Ovary (tissue), 7 donors: ENCODE measurements at regions not wholly inside any gene's neighbourhood (a gene's known extent, or its start where the extent isn't known, plus 50 kb on each side); places are given as distances from the start of the nearest gene placed in this dataset.

Source experiments
- DNase-seq, 5 donors: peaks; one replicate each; pipeline ENCODE4 v3.0.0-alpha.2; 2019 to 2020
- H3K27ac ChIP-seq, 2 donors: fragments of 200-600 bp; one replicate each; pipeline versions ENCODE4 v1.5.1 to v1.8.0; 2019 to 2022
- H3K27me3 ChIP-seq: fragments of 200-600 bp; one replicate; pipeline ENCODE4 v1.8.0; 2022
- H3K36me3 ChIP-seq: fragments of 200-600 bp; sonication (generic); one replicate; pipeline ENCODE4 v1.5.1; 2019
- H3K4me1 ChIP-seq: one replicate; pipeline ENCODE4 v1.8.1; 2013; ENCODE audit warnings: mild to moderate bottlenecking, moderate library complexity; ENCODE audit not compliant: insufficient read depth
- H3K4me3 ChIP-seq: fragments of 200-600 bp; sonication (generic); one replicate; pipeline ENCODE4 v1.5.1; 2017
- H3K9me3 ChIP-seq, 2 donors: fragments of 200-600 bp in 1 of 2; sonication (generic) in 1 of 2; one replicate each; pipeline versions ENCODE4 v1.5.1 to v1.8.1; 2013 to 2019; ENCODE audit warnings: mild to moderate bottlenecking in 1 of 2, moderate library complexity in 1 of 2
- CTCF ChIP-seq, 3 donors: fragments of 450-650 bp in 2 of 3; fragments of 200-600 bp in 1 of 3; IDR thresholded peaks; one replicate each; pipeline versions ENCODE4 v1.5.1 to v1.8.0; 2016 to 2022; ENCODE audit warnings: antibody characterized with exemption in 3 of 3, mild to moderate bottlenecking in 1 of 3
- EP300 ChIP-seq: sonication (generic); formaldehyde crosslinking; IDR thresholded peaks from one replicate; pipeline ENCODE4 v1.6.1; 2017; ENCODE audit warnings: antibody characterized with exemption
- POLR2A ChIP-seq: fragments of 450-650 bp; IDR thresholded peaks from one replicate; pipeline ENCODE4 v1.6.1; 2017; ENCODE audit warnings: antibody characterized with exemption, mild to moderate bottlenecking, moderate library complexity
- WGBS, 3 donors: extraction: QIAGEN DNeasy Blood & Tissue Kit in 1 of 3; methylation state at CpG; one replicate each; pipeline versions ENCODE4 v1.1.5 to v1.1.7; 2013 to 2017; 5-methylcytosine and 5-hydroxymethylcytosine counted together
- intact Hi-C, 4 donors: fragments of 100-400 bp; cut with DNase I; formaldehyde crosslinking; loops; one replicate each; pipeline versions ENCODE4 v1.11.0 to v1.15.1; 2022 to 2023
- donor health status: DM: no; HTN: no; CAD: no; lungs with moderate emphysema.
- donor health status: DM: no; HTN: no; CAD: no.
- donor health status: Bipolar disorder and iron deficiency.
- donor health status: DM: no; HTN: no; CAD: no.
- donor health status: DM: yes; HTN: yes; CAD: no.

DNA sequence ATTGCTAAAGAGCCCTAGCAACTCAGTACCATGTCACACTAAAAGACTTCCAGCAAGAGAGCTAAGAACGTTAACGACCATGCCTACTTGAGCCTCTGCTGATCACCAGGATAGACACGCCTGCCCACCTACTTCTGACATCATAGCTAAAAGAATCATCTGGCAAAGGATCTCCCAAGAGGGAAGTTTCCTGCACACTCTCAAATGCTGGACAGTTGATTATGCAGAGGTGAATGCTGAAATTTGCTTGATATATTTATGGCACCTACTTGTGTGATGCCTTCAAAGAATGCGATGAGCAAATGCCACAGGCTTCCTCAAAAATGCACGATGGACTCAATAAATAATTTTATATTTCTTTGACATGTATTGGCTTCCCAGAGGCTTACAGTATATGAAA is 113.6 kb downstream of the GALC start:
- 78 to 83% (median 83%) methylated on average over 5 of the region's 5 CpGs for WGBS, 3 donors
- H3K36me3 ChIP-seq, result no peaks in the 10 kb centered on the region
- no peaks in the 10 kb centered on the region for H3K9me3 ChIP-seq
- intact Hi-C loops, result no loop called here
- no peak for DNase-seq
- no peak overlapping the region for H3K27ac ChIP-seq
- H3K4me1 ChIP-seq, result no peaks in the 10 kb centered on the region
- H3K27me3 ChIP-seq, result no peaks in the 10 kb centered on the region
- no peak overlapping the region for H3K4me3 ChIP-seq
- TF ChIP-seq POLR2A (no peak), CTCF (IDR thresholded peaks at IDR 0.05) (no peak), EP300 (no peak)

DNA sequence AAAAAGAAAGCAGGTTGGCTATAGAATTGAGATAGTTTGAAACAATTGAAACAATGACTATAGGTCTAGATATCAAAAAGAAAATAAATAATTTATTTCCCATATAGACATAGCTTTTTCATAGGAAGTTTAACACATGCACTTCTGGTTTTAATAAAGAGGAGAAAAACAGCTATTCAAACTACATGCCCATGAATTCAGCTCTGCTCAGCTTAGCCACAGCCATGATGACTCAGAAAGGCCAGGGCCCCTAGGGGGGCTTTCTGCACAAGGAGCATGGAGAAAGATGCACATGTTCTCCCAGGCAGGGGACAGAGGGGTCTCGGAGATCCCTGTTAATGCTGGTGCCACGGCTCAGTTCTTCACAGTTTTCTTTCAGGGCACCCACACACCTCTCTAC is 114.0 kb downstream of the GALC start:
- H3K27me3 ChIP-seq, result no peaks in the 10 kb centered on the region
- intact Hi-C loops, result no loop called here
- no peaks in the 10 kb centered on the region for H3K4me1 ChIP-seq
- H3K9me3 ChIP-seq, result no peaks in the 10 kb centered on the region
- H3K4me3 ChIP-seq, result no peak overlapping the region
- TF ChIP-seq POLR2A (no peak), CTCF (IDR thresholded peaks at IDR 0.05) (no peak), EP300 (no peak)
- H3K27ac ChIP-seq, result no peak overlapping the region
- 35 to 43% (median 40%) methylated on average over 2 of the region's 2 CpGs for WGBS, 3 donors
- DNase-seq, result no peak
- H3K36me3 ChIP-seq, result no peaks in the 10 kb centered on the region

DNA sequence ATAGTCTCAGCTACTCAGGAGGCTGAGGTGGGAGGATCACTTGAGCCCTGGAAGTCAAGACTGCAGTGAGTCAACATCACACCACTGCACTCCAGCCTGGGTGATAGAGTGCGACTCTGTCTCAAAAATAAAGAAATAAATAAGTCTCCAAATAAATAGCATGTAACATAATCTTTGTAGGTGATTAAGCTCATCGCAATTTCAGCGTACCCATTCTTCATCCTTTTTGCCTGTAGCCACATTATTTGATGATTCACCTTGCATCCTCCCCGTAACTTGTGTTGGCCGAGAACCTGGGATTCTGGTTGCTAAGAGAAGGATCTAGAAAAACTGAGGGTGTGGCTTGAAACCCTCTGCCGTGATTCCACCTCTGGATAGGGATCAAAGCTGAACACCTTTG is 115.1 kb downstream of the GALC start:
- intact Hi-C loops, result no loop called here

DNA sequence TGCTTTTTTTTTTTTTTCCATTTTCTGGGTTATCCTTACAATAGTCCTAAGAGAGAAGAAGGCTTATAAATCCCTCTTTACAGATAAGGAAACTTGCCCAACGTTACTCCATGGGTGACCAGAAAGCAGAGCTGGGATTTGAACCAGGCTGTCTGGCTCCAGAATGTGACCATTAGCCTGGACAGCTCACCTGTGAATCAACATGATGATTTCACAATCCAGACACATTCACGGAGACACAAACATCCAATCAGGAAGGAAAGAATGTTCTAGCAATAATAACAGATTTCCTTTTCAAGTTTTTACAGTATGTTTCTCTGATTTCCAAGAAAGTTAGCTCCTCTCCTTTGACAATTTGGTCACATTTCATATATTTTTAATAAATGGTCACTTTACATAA is 118.3 kb downstream of the GALC start:
- Histone ChIP-seq H3K9me3 (no peaks in the 10 kb centered on the region), H3K27me3 (no peaks in the 10 kb centered on the region), H3K4me3 (no peak overlapping the region), H3K4me1 (no peaks in the 10 kb centered on the region), H3K36me3 (no peaks in the 10 kb centered on the region), H3K27ac (no peak overlapping the region)
- no peak for TF ChIP-seq POLR2A
- TF ChIP-seq EP300, result no peak
- TF ChIP-seq CTCF (IDR thresholded peaks at IDR 0.05), result no peak
- no peak for DNase-seq
- intact Hi-C loops, result no loop called here
- WGBS, 3 donors, result 37 to 43% (median 42%) methylated on average over 2 of the region's 2 CpGs

More for the DNA sequence above, 115.1 kb downstream of the GALC start:
- Histone ChIP-seq H3K9me3 (no peaks in the 10 kb centered on the region), H3K4me3 (no peak overlapping the region), H3K27ac (no peak overlapping the region), H3K27me3 (no peaks in the 10 kb centered on the region), H3K4me1 (no peaks in the 10 kb centered on the region), H3K36me3 (no peaks in the 10 kb centered on the region)
- WGBS, 3 donors, result 92 to 94% (median 94%) methylated on average over 6 of the region's 6 CpGs
- TF ChIP-seq EP300 (no peak), CTCF (IDR thresholded peaks at IDR 0.05) (no peak), POLR2A (no peak)
- no peak for DNase-seq

GRCh38 chr14:87873741-87874140 is 119.2 kb downstream of the GALC start:
- TF ChIP-seq POLR2A, result no peak
- no peak for TF ChIP-seq EP300
- no peak for TF ChIP-seq CTCF (IDR thresholded peaks at IDR 0.05)
- Histone ChIP-seq H3K9me3 (no peaks in the 10 kb centered on the region), H3K27ac (no peak overlapping the region), H3K36me3 (no peaks in the 10 kb centered on the region), H3K4me1 (no peaks in the 10 kb centered on the region), H3K4me3 (no peak overlapping the region), H3K27me3 (no peaks in the 10 kb centered on the region)
- 66 to 74% (median 74%) methylated on average over 1 of the region's 1 CpG for whole genome bisulfite sequencing, 3 donors
- intact Hi-C loops, result no loop called here
- no peak for DNase-seq
